K562 (cell line): ENCODE measurements at regions not wholly inside any gene's neighbourhood (a gene's known extent, or its start where the extent isn't known, plus 50 kb on each side); places are given as distances from the start of the nearest gene placed in this dataset.

Experiments
- ATAC-seq: fragments of 200-7000 bp; cut with Tn5 transposase; 3 replicates; pipeline ENCODE4 v1.9.1; 2020; ENCODE audit warnings: moderate library complexity
- BruUV-seq: library from RNA; stranded (reverse); fragments of 400-500 nt; replicated peaks from 2 replicates; lab custom pipeline; 2021; lab: Mats Ljungman, UMichigan
- CTCF ChIA-PET: fragments of 300-600 bp; formaldehyde crosslinking; extraction: SDS; loops from one replicate; lab custom pipeline; 2021; ENCODE audit warnings: low intra/inter-chr PET ratio; lab: Yijun Ruan, JAX
- POLR2A ChIA-PET: fragments of 300-600, 350-650 bp; sonication (Branson Sonifier 250); formaldehyde crosslinking; extraction: SDS; loops from one replicate; lab custom pipeline; 2021; ENCODE audit warnings: antibody characterized with exemption, inconsistent platforms; lab: Yijun Ruan, JAX
- DNase-seq, 4 experiments: peaks; one replicate each; pipeline versions ENCODE4 v3.0.0 to v3.0.0-alpha.2; 2011 to 2018; ENCODE audit warnings: low spot score in 3 of 4, mixed read lengths in 3 of 4; ENCODE audit errors: extremely low read depth in 1 of 4
- FAIRE-seq: peaks from 2 replicates; lab custom pipeline; 2011; peaks lifted over from hg19 to GRCh38; lab: Jason Lieb, UNC
- H2AFZ ChIP-seq: 2 replicates; pipeline ENCODE4 v1.6.0; 2011; ENCODE audit warnings: low read depth, low read length, control low read depth, inconsistent platforms
- H3K27ac ChIP-seq: fragments of 200-600 bp; 3 replicates; pipeline ENCODE4 v1.8.0; 2011; ENCODE audit warnings: low read depth, mild to moderate bottlenecking, control low read depth, inconsistent platforms, low read length, moderate library complexity, mixed read lengths; ENCODE audit errors: extremely low read depth
- H3K27me3 ChIP-seq, 2 experiments: fragments of 300-600 bp in 1 of 2; 2 replicates in 1 of 2; 3 replicates in 1 of 2; pipeline versions ENCODE4 v1.6.0 to v1.8.0; 2011; ENCODE audit warnings: inconsistent platforms in 2 of 2, low read length in 2 of 2, mild to moderate bottlenecking in 1 of 2, mixed read lengths in 1 of 2, moderate library complexity in 1 of 2; ENCODE audit not compliant: control insufficient read depth in 2 of 2, insufficient read depth in 2 of 2
- H3K36me3 ChIP-seq: fragments of 300-600 bp; 3 replicates; pipeline ENCODE4 v1.8.0; 2011; ENCODE audit warnings: mild to moderate bottlenecking, low read length, inconsistent platforms; ENCODE audit not compliant: control insufficient read depth, insufficient read depth
- H3K4me1 ChIP-seq, 2 experiments: fragments of 200-600 bp in 1 of 2; replicated peaks in 1 of 2; 2 replicates in 1 of 2; 3 replicates in 1 of 2; pipeline versions ENCODE4 v1.5.1 to v1.8.0; 2011; ENCODE audit warnings: inconsistent platforms in 2 of 2, low read length in 2 of 2, mild to moderate bottlenecking in 1 of 2, mixed read lengths in 1 of 2, moderate library complexity in 1 of 2; ENCODE audit not compliant: control insufficient read depth in 2 of 2, insufficient read depth in 2 of 2
- H3K4me2 ChIP-seq: 2 replicates; pipeline ENCODE4 v1.6.1; 2011; ENCODE audit warnings: low read length, control low read depth, inconsistent platforms, mixed read lengths; ENCODE audit not compliant: insufficient read depth
- H3K4me3 ChIP-seq: fragments of 200-600 bp; sonication (generic), shearing (Covaris generic); 2 replicates; pipeline ENCODE4 v1.5.1; 2016; ENCODE audit warnings: control low read depth, inconsistent platforms
- H3K79me2 ChIP-seq: fragments of 200-600 bp; 3 replicates; pipeline ENCODE4 v1.8.0; 2011; ENCODE audit warnings: low read length, inconsistent platforms; ENCODE audit not compliant: control insufficient read depth, insufficient read depth
- H3K9ac ChIP-seq, 2 experiments: 2 replicates each; pipeline versions ENCODE4 v1.6.0 to v1.6.1; 2011; ENCODE audit warnings: low read depth in 2 of 2, low read length in 2 of 2, control low read depth in 1 of 2, inconsistent platforms in 1 of 2, mild to moderate bottlenecking in 1 of 2, mixed read lengths in 1 of 2; ENCODE audit not compliant: insufficient read depth in 1 of 2
- H3K9me1 ChIP-seq: one replicate; pipeline ENCODE4 v1.6.0; 2011; ENCODE audit warnings: inconsistent platforms, mild to moderate bottlenecking, low read length, moderate library complexity; ENCODE audit not compliant: control insufficient read depth, insufficient read depth
- H3K9me3 ChIP-seq: replicated peaks from 2 replicates; pipeline ENCODE4 v1.5.1; 2011; ENCODE audit warnings: low read depth, low read length, inconsistent platforms; ENCODE audit not compliant: control insufficient read depth, insufficient read depth
- H4K20me1 ChIP-seq: replicated peaks from 2 replicates; pipeline ENCODE4 v1.6.1; 2011; ENCODE audit warnings: low read length, inconsistent platforms, mixed read lengths; ENCODE audit not compliant: control insufficient read depth, insufficient read depth
- CREB1 ChIP-seq, 2 experiments: sonication (generic) in 1 of 2; formaldehyde crosslinking in 1 of 2; IDR thresholded peaks; 2 replicates each; pipeline versions ENCODE4 v1.6.1 to v1.8.0; 2012 to 2022; ENCODE audit warnings: inconsistent platforms in 1 of 2, mild to moderate bottlenecking in 1 of 2, missing genetic modification reagents in 1 of 2, moderate library complexity in 1 of 2
- FUS ChIP-seq: fragments of 200-400 bp; formaldehyde crosslinking; optimal IDR thresholded peaks from 2 replicates; pipeline ENCODE3; 2017; ENCODE audit warnings: low read depth, low read length
- RBM15 ChIP-seq: fragments of 200-400 bp; formaldehyde crosslinking; IDR thresholded peaks from 2 replicates; pipeline ENCODE4 v1.6.1; 2018; ENCODE audit warnings: mild to moderate bottlenecking, low read length, moderate library complexity; ENCODE audit not compliant: insufficient read depth
- SIN3A ChIP-seq, 2 experiments: fragments of 150-350 bp in 1 of 2; IDR thresholded peaks; 2 replicates each; pipeline ENCODE4 v1.6.1; 2011 to 2016; ENCODE audit warnings: borderline replicate concordance in 2 of 2, low read depth in 2 of 2, low read length in 2 of 2, mild to moderate bottlenecking in 2 of 2, moderate library complexity in 2 of 2; ENCODE audit not compliant: control insufficient read depth in 1 of 2
- TBP ChIP-seq: optimal IDR thresholded peaks from 2 replicates; pipeline ENCODE3; 2011; ENCODE audit warnings: low read depth, low read length, improper control_type of control experiment
- THRAP3 ChIP-seq: fragments of 450-650 bp; IDR thresholded peaks from 2 replicates; pipeline ENCODE4 v1.6.1; 2016; ENCODE audit warnings: mild to moderate bottlenecking, inconsistent platforms, borderline replicate concordance
- YBX1 ChIP-seq: fragments of 450-650 bp; IDR thresholded peaks from 2 replicates; pipeline ENCODE4 v1.7.1; 2016; ENCODE audit warnings: mild to moderate bottlenecking
- ZNF133 ChIP-seq: fragments of 250-450 bp; sonication (Bioruptor Pico); IDR thresholded peaks from 2 replicates; pipeline ENCODE4 v1.4.0; 2020; ENCODE audit warnings: mild to moderate bottlenecking
- ZNF311 ChIP-seq: fragments of 250-450 bp; sonication (Bioruptor Pico); IDR thresholded peaks from 2 replicates; pipeline ENCODE4 v1.4.0; 2020; ENCODE audit warnings: mild to moderate bottlenecking, moderate library complexity
- ZNF583 ChIP-seq: fragments of 250-450 bp; sonication (Bioruptor Pico); IDR thresholded peaks from 2 replicates; pipeline ENCODE4 v1.4.0; 2020
- WGBS: fragments of 100-300 bp; shearing (Covaris generic); methylation state at CpG from one replicate; pipeline ENCODE4 v1.1.6; 2016; ENCODE audit warnings: low coverage, mixed read lengths; ENCODE audit not compliant: insufficient coverage; ENCODE audit errors: missing lambda C conversion rate; 5-methylcytosine and 5-hydroxymethylcytosine counted together
- in situ Hi-C: fragments of 300-500 bp; cut with MboI; formaldehyde crosslinking; loops from 4 replicates; pipeline ENCODE4 v1.15.0; 2018; ENCODE audit warnings: inconsistent platforms, mixed read lengths
- intact Hi-C: fragments of 100-400 bp; cut with micrococcal nuclease; formaldehyde crosslinking; loops from 2 replicates; pipeline ENCODE4 v1.14.2; 2022
- TF ChIP-seq, protein P1 (sequence below): sonication (generic); formaldehyde crosslinking; IDR thresholded peaks from 2 replicates; pipeline ENCODE4 v1.9.0; 2022; ENCODE audit warnings: mild to moderate bottlenecking, missing genetic modification reagents

- FAIRE-seq (no peak), DNase-seq (no peak), ATAC-seq (no peak)
- ChIA-PET CTCF (no interaction called here), POLR2A (no interaction called here)
- Histone ChIP-seq H3K4me2 (no peak overlapping the region), H3K36me3 (no peaks in the 10 kb centered on the region), H3K4me1 (no peaks in the 10 kb centered on the region; a peak in 1 of 5 replicates), H2AFZ (no peak overlapping the region), H3K27me3 (no peaks in the 10 kb centered on the region), H4K20me1 (no peaks in the 10 kb centered on the region), H3K9me1 (no peaks in the 10 kb centered on the region), H3K4me3 (no peak overlapping the region), H3K9me3 (no peaks in the 10 kb centered on the region), H3K9ac (no peak overlapping the region), H3K79me2 (no peaks in the 10 kb centered on the region), H3K27ac (no peak overlapping the region)
- no TSS peak for BruUV-seq
- 0% methylated on average over 3 of the region's 3 CpGs for WGBS
- TF ChIP-seq, protein P1, sequence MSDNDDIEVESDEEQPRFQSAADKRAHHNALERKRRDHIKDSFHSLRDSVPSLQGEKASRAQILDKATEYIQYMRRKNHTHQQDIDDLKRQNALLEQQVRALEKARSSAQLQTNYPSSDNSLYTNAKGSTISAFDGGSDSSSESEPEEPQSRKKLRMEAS (CRISPR knock-in tag), result no peak
- no peak for TF ChIP-seq TBP
- TF ChIP-seq CREB1 (IDR thresholded peaks at IDR 0.05), result no peak
- TF ChIP-seq CREB1 (CRISPR knock-in tag; IDR thresholded peaks at IDR 0.05), result no peak
- TF ChIP-seq ZNF311 (CRISPR knock-in tag), result no peak
- TF ChIP-seq RBM15, result no peak
- no peak for TF ChIP-seq SIN3A (IDR thresholded peaks at IDR 0.05; ENCODE audit: borderline replicate concordance in 2 of 2, control insufficient read depth in 1 of 2, low read depth in 2 of 2, low read length in 2 of 2)
- TF ChIP-seq THRAP3, result no peak
- TF ChIP-seq FUS, result no peak
- TF ChIP-seq YBX1, result no peak
- TF ChIP-seq ZNF583 (CRISPR knock-in tag), result no peak
- TF ChIP-seq ZNF133 (CRISPR knock-in tag), result no peak
- intact Hi-C loops (no loop called here), in situ Hi-C loops (no loop called here)
These were observed 343.5 kb downstream of the MTX2 start for GRCh38 chr2:176612736-176613135.
